Keratinocyte (primary cell): ENCODE measurements at regions not wholly inside any gene's neighbourhood (a gene's known extent, or its start where the extent isn't known, plus 50 kb on each side); places are given as distances from the start of the nearest gene placed in this dataset.

Experiments
- DNase-seq: peaks from one replicate; pipeline ENCODE4 v3.0.0-alpha.2; 2011; ENCODE audit warnings: low read depth, missing footprints, low spot score
- FAIRE-seq: peaks from 2 replicates; lab custom pipeline; 2011; peaks lifted over from hg19 to GRCh38; lab: Jason Lieb, UNC
- H2AFZ ChIP-seq: 2 replicates; pipeline ENCODE4 v1.6.0; 2012; ENCODE audit warnings: low read length, control low read depth, inconsistent platforms; ENCODE audit not compliant: control insufficient read depth
- H3K27ac ChIP-seq: 2 replicates; pipeline ENCODE4 v1.5.1; 2011; ENCODE audit warnings: low read length; ENCODE audit not compliant: control insufficient read depth, insufficient read depth
- H3K27me3 ChIP-seq: 3 replicates; pipeline ENCODE4 v1.6.0; 2011; ENCODE audit warnings: low read length; ENCODE audit not compliant: control insufficient read depth, insufficient read depth; ENCODE audit errors: extremely low read depth
- H3K36me3 ChIP-seq, 2 experiments: 2 replicates in 1 of 2; 3 replicates in 1 of 2; pipeline ENCODE4 v1.5.1; 2011; ENCODE audit warnings: low read length in 2 of 2, mild to moderate bottlenecking in 1 of 2; ENCODE audit not compliant: control insufficient read depth in 2 of 2, insufficient read depth in 2 of 2; ENCODE audit errors: extremely low read depth in 1 of 2
- H3K4me1 ChIP-seq: 3 replicates; pipeline ENCODE4 v1.5.1; 2011; ENCODE audit warnings: low read length; ENCODE audit not compliant: control insufficient read depth, insufficient read depth; ENCODE audit errors: extremely low read depth
- H3K4me2 ChIP-seq: 3 replicates; pipeline ENCODE4 v1.6.0; 2011; ENCODE audit warnings: low read depth, low read length; ENCODE audit not compliant: control insufficient read depth, insufficient read depth; ENCODE audit errors: extremely low read depth
- H3K4me3 ChIP-seq, 3 experiments: fragments of 200-600 bp in 1 of 3; sonication (generic) in 1 of 3; 2 replicates in 2 of 3; 3 replicates in 1 of 3; pipeline ENCODE4 v1.5.1; 2011 to 2016; ENCODE audit warnings: low read length in 3 of 3, mild to moderate bottlenecking in 3 of 3, control low read depth in 2 of 3, inconsistent platforms in 1 of 3, low read depth in 1 of 3, mixed read lengths in 1 of 3, mixed run types in 1 of 3, moderate library complexity in 1 of 3; ENCODE audit not compliant: control insufficient read depth in 2 of 3, insufficient read depth in 2 of 3; ENCODE audit errors: extremely low read depth in 1 of 3
- H3K79me2 ChIP-seq: 2 replicates; pipeline ENCODE4 v1.6.0; 2012; ENCODE audit warnings: low read length; ENCODE audit not compliant: control insufficient read depth, insufficient read depth
- H3K9ac ChIP-seq: 3 replicates; pipeline ENCODE4 v1.6.0; 2011; ENCODE audit warnings: low read length; ENCODE audit not compliant: control insufficient read depth, insufficient read depth; ENCODE audit errors: extremely low read depth
- H3K9me1 ChIP-seq: 3 replicates; pipeline ENCODE4 v1.6.0; 2011; ENCODE audit warnings: low read length; ENCODE audit not compliant: control insufficient read depth, insufficient read depth; ENCODE audit errors: extremely low read depth
- H3K9me3 ChIP-seq: 2 replicates; pipeline ENCODE4 v1.5.1; 2012; ENCODE audit warnings: low read depth, low read length; ENCODE audit not compliant: control insufficient read depth
- H4K20me1 ChIP-seq: 3 replicates; pipeline ENCODE4 v1.6.0; 2011; ENCODE audit warnings: low read length; ENCODE audit not compliant: control insufficient read depth, insufficient read depth; ENCODE audit errors: extremely low read depth
- EZH2 ChIP-seq: IDR thresholded peaks from one replicate; pipeline ENCODE4 v1.6.1; 2012; ENCODE audit warnings: inconsistent platforms, mild to moderate bottlenecking, low read length, moderate library complexity
- dilution Hi-C: fragments of 300-500 bp; cut with MboI; formaldehyde crosslinking; loops from one replicate; pipeline ENCODE4 v1.7.0; 2020; ENCODE audit warnings: low sequenced_read_pairs; ENCODE audit not compliant: extremely low pct_ligation_motif_present
- TF ChIP-seq, protein P1 (sequence below), 3 experiments: IDR thresholded peaks in 1 of 3; conservative IDR thresholded peaks in 1 of 3; optimal IDR thresholded peaks in 1 of 3; 2 replicates in 2 of 3; 3 replicates in 1 of 3; pipeline versions ENCODE3 to v1.5.1; 2011; ENCODE audit warnings: low read length in 3 of 3, mild to moderate bottlenecking in 3 of 3, moderate library complexity in 2 of 3, control low read depth in 1 of 3, inconsistent platforms in 1 of 3; ENCODE audit not compliant: insufficient read depth in 2 of 3; ENCODE audit errors: extremely low read depth in 1 of 3

DNA sequence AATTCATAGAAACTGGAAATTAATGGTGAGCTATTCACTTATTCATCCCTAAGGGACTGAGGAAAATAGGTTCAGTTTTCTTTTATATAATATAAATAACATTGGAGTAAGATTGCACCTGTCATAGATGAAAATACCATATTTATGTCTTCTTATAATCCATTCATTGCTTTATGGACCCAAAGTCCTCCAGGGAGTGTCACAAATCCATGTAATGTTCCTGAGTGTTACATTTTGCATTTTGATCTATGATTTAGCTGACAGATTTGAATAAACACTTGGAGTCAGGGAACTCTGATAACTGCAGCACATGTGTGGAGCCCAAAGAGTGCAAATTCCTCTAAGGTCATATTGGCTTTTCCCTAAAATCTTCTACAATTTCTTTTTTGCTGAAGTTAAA, 484.3 kb downstream of the MDFIC start:
- H3K9me3 ChIP-seq = no peaks in the 10 kb centered on the region
- TF ChIP-seq, protein P1, sequence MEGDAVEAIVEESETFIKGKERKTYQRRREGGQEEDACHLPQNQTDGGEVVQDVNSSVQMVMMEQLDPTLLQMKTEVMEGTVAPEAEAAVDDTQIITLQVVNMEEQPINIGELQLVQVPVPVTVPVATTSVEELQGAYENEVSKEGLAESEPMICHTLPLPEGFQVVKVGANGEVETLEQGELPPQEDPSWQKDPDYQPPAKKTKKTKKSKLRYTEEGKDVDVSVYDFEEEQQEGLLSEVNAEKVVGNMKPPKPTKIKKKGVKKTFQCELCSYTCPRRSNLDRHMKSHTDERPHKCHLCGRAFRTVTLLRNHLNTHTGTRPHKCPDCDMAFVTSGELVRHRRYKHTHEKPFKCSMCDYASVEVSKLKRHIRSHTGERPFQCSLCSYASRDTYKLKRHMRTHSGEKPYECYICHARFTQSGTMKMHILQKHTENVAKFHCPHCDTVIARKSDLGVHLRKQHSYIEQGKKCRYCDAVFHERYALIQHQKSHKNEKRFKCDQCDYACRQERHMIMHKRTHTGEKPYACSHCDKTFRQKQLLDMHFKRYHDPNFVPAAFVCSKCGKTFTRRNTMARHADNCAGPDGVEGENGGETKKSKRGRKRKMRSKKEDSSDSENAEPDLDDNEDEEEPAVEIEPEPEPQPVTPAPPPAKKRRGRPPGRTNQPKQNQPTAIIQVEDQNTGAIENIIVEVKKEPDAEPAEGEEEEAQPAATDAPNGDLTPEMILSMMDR (optimal IDR thresholded peaks at IDR 0.05 in 1 of 3, IDR thresholded peaks at IDR 0.05 in 1 of 3, conservative IDR thresholded peaks at IDR 0.05 in 1 of 3; ENCODE audit: extremely low read depth in 1 of 3, insufficient read depth in 2 of 3, low read length in 3 of 3) = no peak
- TF ChIP-seq EZH2 = no peak
- no peaks in the 10 kb centered on the region for H3K79me2 ChIP-seq
- H3K4me2 ChIP-seq = no peak overlapping the region
- no peak overlapping the region for H3K27ac ChIP-seq
- no peaks in the 10 kb centered on the region for H3K36me3 ChIP-seq
- no peak overlapping the region for H2AFZ ChIP-seq
- dilution Hi-C loops = no loop called here
- H3K27me3 ChIP-seq = no peaks in the 10 kb centered on the region
- H3K4me1 ChIP-seq = no peaks in the 10 kb centered on the region
- no peak overlapping the region for H3K9ac ChIP-seq
- no peak overlapping the region for H3K4me3 ChIP-seq
- no peak for FAIRE-seq
- H4K20me1 ChIP-seq = no peaks in the 10 kb centered on the region
- no peak for DNase-seq
- H3K9me1 ChIP-seq = no peaks in the 10 kb centered on the region

DNA sequence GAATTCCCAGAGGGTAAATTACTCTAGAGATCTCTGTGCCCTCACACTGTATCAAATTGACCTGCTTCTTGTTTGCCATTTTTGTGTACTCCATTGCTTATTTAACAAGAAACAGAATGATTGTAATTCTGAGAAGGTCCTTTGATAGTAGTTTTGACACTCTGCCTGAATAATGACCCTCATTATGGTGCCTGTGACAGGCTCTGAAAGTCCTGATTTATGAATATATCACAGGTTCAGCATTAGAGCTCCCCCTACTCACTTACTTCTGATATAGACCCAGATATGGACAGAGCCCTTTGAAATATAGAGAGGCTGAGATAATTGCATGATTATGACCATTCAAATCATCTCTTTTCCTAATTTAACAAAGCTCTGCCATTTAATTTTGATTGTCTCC, 465.2 kb downstream of the MDFIC start:
- H3K9me3 ChIP-seq = no peaks in the 10 kb centered on the region
- FAIRE-seq (no peak), DNase-seq (no peak)
- dilution Hi-C loops = no loop called here
- H4K20me1 ChIP-seq = no peaks in the 10 kb centered on the region
- H3K27me3 ChIP-seq = no peaks in the 10 kb centered on the region
- no peak for TF ChIP-seq EZH2
- TF ChIP-seq, protein P1 (optimal IDR thresholded peaks at IDR 0.05 in 1 of 3, IDR thresholded peaks at IDR 0.05 in 1 of 3, conservative IDR thresholded peaks at IDR 0.05 in 1 of 3; ENCODE audit: extremely low read depth in 1 of 3, insufficient read depth in 2 of 3, low read length in 3 of 3) = no peak
- no peak overlapping the region for H3K4me2 ChIP-seq
- H3K36me3 ChIP-seq = no peaks in the 10 kb centered on the region
- H3K9me1 ChIP-seq = no peaks in the 10 kb centered on the region
- no peak overlapping the region for H3K27ac ChIP-seq
- H2AFZ ChIP-seq = no peak overlapping the region
- H3K79me2 ChIP-seq = no peaks in the 10 kb centered on the region
- H3K9ac ChIP-seq = no peak overlapping the region
- H3K4me3 ChIP-seq = no peak overlapping the region
- H3K4me1 ChIP-seq = no peaks in the 10 kb centered on the region
